WI38 (cell line): ENCODE measurements at regions not wholly inside any gene's neighbourhood (a gene's known extent, or its start where the extent isn't known, plus 50 kb on each side); places are given as distances from the start of the nearest gene placed in this dataset.

Experiments used
- H3K4me3 ChIP-seq: 2 replicates; pipeline ENCODE4 v1.5.1; 2011; ENCODE audit warnings: low read depth, mild to moderate bottlenecking, control low read depth, low read length
- CTCF ChIP-seq: IDR thresholded peaks from 2 replicates; pipeline ENCODE4 v1.5.1; 2012; ENCODE audit warnings: low read depth, mild to moderate bottlenecking, control low read depth, low read length

- TF ChIP-seq CTCF = no peak
Measured at GRCh38 chr18:34077599-34077998, 147.1 kb downstream of the NOL4 start.

GRCh38 chr18:34075963-34076860, 148.5 kb downstream of the NOL4 start:
- H3K4me3 ChIP-seq = no peak overlapping the region
- no peak for TF ChIP-seq CTCF

More at GRCh38 chr18:34077599-34077998, 147.1 kb downstream of the NOL4 start:
- no peak overlapping the region for H3K4me3 ChIP-seq

- H3K4me3 ChIP-seq = no peak overlapping the region
- TF ChIP-seq CTCF = no peak
Measured at GRCh38 chr18:34061226-34061625, 163.5 kb downstream of the NOL4 start.

GRCh38 chr18:34055227-34055626, 169.5 kb downstream of the NOL4 start:
- H3K4me3 ChIP-seq = no peak overlapping the region
- no peak for TF ChIP-seq CTCF

- no peak overlapping the region for H3K4me3 ChIP-seq
- no peak for TF ChIP-seq CTCF
Measured at GRCh38 chr18:34050661-34051060, 174.1 kb downstream of the NOL4 start.

GRCh38 chr18:34049511-34049910, 175.2 kb downstream of the NOL4 start:
- no peak overlapping the region for H3K4me3 ChIP-seq
- TF ChIP-seq CTCF = no peak

GRCh38 chr18:34048423-34048822, 176.3 kb downstream of the NOL4 start:
- H3K4me3 ChIP-seq = no peak overlapping the region
- no peak for TF ChIP-seq CTCF
